ENCODE measurements at regions not wholly inside any gene's neighbourhood (a gene's known extent, or its start where the extent isn't known, plus 50 kb on each side); places are given as distances from the start of the nearest gene placed in this dataset.

DNA sequence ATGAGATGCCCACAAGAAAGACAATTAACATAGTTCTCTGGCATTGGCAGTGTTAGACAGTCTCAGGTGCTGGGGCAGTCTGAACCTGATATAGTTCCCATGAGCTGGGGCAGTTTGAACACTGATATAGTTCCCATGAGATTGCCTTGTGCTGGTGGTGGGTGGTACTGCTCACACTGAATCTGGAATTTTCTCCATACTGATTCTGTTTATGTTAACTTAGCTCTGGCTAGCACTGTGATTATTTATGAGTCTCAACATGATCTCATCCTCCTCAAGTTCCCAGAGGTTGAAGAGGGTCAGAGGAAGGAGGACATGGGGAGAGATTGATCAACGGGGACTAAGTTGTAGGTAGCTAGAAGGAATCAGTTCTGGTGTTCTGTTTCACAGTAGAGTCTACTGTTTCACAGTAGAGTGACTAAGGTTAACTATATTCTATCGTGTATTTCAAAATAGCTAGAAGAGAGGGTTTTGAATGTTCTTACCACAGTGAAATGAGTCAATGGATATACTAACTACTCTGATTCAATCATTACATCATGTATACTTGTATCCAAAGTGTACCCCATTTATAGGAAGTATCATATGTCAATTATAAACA, 379.9 kb downstream of the ADAM29 start:
- CTCF ChIA-PET = no interaction called here
- no peak for TF ChIP-seq CTCF (IDR thresholded peaks at IDR 0.05; ENCODE audit: insufficient read depth, low read length, missing control alignments)

DNA sequence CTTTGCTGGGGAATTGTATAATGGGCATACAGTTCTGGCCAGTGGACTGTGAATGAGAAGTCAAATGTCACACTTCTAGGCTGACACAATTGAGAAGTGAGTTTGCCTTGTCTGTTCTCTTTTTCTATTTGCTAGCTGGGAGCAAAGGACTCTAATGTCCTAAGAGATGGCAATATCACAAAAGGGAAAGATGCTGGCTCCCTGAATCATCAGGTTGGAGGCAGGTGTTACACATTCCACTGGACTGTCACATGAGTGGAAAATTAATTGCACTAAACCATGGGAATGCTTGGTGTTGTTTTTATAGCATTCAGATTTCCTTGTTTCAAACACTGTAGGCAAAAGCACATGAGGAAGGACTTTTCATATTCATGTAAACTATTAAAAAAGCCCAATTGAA, 388.3 kb downstream of the ADAM29 start:
- ChIA-PET CTCF (no interaction called here), POLR2A (no interaction called here)
- H3K4me3 ChIP-seq (ENCODE audit: low read depth, low read length) = no peak overlapping the region
- no peak for TF ChIP-seq CTCF (IDR thresholded peaks at IDR 0.05; ENCODE audit: insufficient read depth, low read length, missing control alignments)
- DNase-seq (ENCODE audit: low read depth, low spot score) = no peak

More for the DNA sequence above, 379.9 kb downstream of the ADAM29 start:
- no peak for DNase-seq (ENCODE audit: low read depth, low spot score)
- H3K4me3 ChIP-seq (ENCODE audit: low read depth, low read length) = no peak overlapping the region
- POLR2A ChIA-PET = no interaction called here

DNA sequence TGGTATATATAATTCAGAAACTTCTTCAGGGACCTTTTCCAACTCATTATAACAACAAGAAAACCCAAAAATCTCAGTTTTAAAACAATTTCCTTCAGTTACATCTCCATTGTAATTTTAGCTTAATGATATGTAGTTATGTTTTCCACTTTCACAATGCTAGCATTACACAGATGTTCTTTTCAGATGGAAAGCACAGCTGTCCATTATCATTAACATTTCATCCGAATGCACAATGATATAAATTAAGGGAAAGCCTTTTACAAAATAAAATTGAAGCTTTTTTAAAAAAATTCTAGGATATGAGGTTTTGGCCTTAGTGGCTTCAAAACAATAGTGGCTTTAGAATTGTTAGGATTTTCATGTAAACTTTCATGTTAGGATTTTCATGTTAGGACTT, 389.2 kb downstream of the ADAM29 start:
- POLR2A ChIA-PET = no interaction called here
- TF ChIP-seq CTCF (IDR thresholded peaks at IDR 0.05; ENCODE audit: insufficient read depth, low read length, missing control alignments) = no peak
- CTCF ChIA-PET = no interaction called here
- DNase-seq (ENCODE audit: low read depth, low spot score) = no peak
- no peak overlapping the region for H3K4me3 ChIP-seq (ENCODE audit: low read depth, low read length)

DNA sequence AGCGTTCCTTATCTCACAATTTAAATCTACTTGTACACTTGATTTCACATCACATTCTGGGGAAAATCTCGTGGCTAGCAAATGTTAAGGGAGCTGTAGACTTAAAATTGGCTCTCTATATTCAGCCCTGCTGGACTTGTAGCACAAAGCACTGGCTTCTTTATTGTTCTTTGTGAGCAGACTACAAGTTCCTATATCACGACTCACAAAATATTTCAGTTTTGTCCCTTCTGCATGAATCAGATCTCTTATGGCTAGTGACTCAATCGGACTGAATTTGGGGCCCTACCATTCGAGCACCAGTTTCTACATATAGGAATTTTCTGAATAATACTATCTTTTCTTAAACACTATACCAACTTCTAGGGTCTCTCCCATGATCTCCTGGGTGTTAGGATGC, 390.1 kb downstream of the ADAM29 start:
- no peak for DNase-seq (ENCODE audit: low read depth, low spot score)
- POLR2A ChIA-PET = no interaction called here
- H3K4me3 ChIP-seq (ENCODE audit: low read depth, low read length) = no peak overlapping the region
- TF ChIP-seq CTCF (IDR thresholded peaks at IDR 0.05; ENCODE audit: insufficient read depth, low read length, missing control alignments) = no peak
- CTCF ChIA-PET = no interaction called here

DNA sequence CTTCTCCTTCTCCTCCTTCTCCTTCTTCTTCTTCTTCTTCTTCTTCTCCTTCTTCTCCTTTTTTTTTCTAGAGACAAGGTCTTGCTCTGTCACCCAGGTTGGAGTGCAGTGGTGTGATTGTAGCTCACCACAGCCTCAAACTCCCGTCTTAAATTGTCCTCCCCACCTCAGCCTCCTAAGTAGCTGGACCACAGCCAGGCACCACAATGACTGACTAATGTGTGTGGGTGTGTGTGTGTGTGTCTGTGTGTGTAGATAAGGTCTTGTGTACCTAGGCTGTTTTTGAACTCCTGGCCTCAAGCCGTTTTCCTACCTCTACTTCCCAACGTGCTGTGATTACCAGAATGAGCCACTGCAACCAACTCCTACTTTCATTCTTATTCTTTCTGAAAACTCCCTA, 390.9 kb downstream of the ADAM29 start:
- H3K4me3 ChIP-seq (ENCODE audit: low read depth, low read length) = no peak overlapping the region
- TF ChIP-seq CTCF (IDR thresholded peaks at IDR 0.05; ENCODE audit: insufficient read depth, low read length, missing control alignments) = no peak
- ChIA-PET POLR2A (no interaction called here), CTCF (no interaction called here)
- no peak for DNase-seq (ENCODE audit: low read depth, low spot score)

GRCh38 chr4:175325230-175325629, 407.1 kb downstream of the ADAM29 start:
- ChIA-PET POLR2A (no interaction called here), CTCF (interaction anchor here (0.9 kb wide), 1 partner anchor 22 kb away, joined by 3 read pairs; no protein-coding TSS in a partner anchor)
- no peak for TF ChIP-seq CTCF (IDR thresholded peaks at IDR 0.05; ENCODE audit: insufficient read depth, low read length, missing control alignments)
- DNase-seq (ENCODE audit: low read depth, low spot score) = no peak
- no peak overlapping the region for H3K4me3 ChIP-seq (ENCODE audit: low read depth, low read length)
